Nephron (organoid): ENCODE measurements at regions not wholly inside any gene's neighbourhood (a gene's known extent, or its start where the extent isn't known, plus 50 kb on each side); places are given as distances from the start of the nearest gene placed in this dataset.
"Not testable (repeated sequence)": the region's sequence is repeated elsewhere in the genome, so short reads cannot be mapped to it uniquely, and the experiment has no call there.

Source experiments
- H3K27ac Mint-ChIP-seq, 3 experiments: 2 replicates each; pipeline ENCODE4 v1.8.0; 2020; ENCODE audit warnings: mixed read lengths in 3 of 3, mild to moderate bottlenecking in 2 of 3, moderate library complexity in 1 of 3
- H3K27me3 Mint-ChIP-seq: 2 replicates; pipeline ENCODE4 v1.8.0; 2021; ENCODE audit warnings: low read depth, mild to moderate bottlenecking, moderate library complexity, mixed read lengths
- H3K36me3 Mint-ChIP-seq: 2 replicates; pipeline ENCODE4 v1.8.0; 2020; ENCODE audit warnings: low read depth, mixed read lengths
- H3K4me1 Mint-ChIP-seq: 2 replicates; pipeline ENCODE4 v1.8.0; 2020; ENCODE audit warnings: mixed read lengths
- H3K4me3 Mint-ChIP-seq, 3 experiments: 2 replicates each; pipeline ENCODE4 v1.8.0; 2020; ENCODE audit warnings: mild to moderate bottlenecking in 3 of 3, mixed read lengths in 3 of 3, moderate library complexity in 2 of 3
- H3K9me3 Mint-ChIP-seq: 2 replicates; pipeline ENCODE4 v1.8.0; 2020; ENCODE audit warnings: mixed read lengths
- TF ChIP-seq, protein P1 (sequence below), 3 experiments: fragments of 200-600 bp; sonication (generic); IDR thresholded peaks; one replicate each; pipeline ENCODE4 v1.5.0; 2021; ENCODE audit warnings: antibody characterized with exemption in 3 of 3; ENCODE audit not compliant: unreplicated experiment in 3 of 3

DNA sequence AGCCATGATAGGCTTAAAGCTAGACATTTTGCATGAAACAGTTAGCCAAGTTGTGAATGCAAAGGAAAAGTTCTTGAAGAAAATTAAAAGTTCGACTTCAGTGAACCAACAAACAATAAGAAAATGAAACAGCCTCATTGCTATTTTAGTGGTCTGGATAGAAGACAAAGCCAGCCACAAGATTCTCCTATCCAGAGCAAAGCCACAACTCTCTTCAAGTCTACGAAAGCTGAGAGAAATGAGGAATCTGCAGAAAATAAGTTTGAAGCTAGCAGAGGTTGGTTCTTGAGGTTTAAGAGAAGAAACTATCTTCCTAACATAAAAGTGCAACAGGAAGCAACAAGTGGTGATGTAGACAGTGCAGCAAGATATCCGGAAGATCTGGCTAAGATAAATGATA, 271.4 kb upstream of the GRM3 start:
- Mint-ChIP-seq H3K36me3 (no peaks in the 10 kb centered on the region), H3K4me3 (no peak overlapping the region), H3K27me3 (no peaks in the 10 kb centered on the region), H3K4me1 (no peaks in the 10 kb centered on the region), H3K9me3 (no peaks in the 10 kb centered on the region), H3K27ac (no peak overlapping the region)
- TF ChIP-seq, protein P1, sequence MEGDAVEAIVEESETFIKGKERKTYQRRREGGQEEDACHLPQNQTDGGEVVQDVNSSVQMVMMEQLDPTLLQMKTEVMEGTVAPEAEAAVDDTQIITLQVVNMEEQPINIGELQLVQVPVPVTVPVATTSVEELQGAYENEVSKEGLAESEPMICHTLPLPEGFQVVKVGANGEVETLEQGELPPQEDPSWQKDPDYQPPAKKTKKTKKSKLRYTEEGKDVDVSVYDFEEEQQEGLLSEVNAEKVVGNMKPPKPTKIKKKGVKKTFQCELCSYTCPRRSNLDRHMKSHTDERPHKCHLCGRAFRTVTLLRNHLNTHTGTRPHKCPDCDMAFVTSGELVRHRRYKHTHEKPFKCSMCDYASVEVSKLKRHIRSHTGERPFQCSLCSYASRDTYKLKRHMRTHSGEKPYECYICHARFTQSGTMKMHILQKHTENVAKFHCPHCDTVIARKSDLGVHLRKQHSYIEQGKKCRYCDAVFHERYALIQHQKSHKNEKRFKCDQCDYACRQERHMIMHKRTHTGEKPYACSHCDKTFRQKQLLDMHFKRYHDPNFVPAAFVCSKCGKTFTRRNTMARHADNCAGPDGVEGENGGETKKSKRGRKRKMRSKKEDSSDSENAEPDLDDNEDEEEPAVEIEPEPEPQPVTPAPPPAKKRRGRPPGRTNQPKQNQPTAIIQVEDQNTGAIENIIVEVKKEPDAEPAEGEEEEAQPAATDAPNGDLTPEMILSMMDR (IDR thresholded peaks at IDR 0.05; ENCODE audit: unreplicated experiment in 3 of 3): no peak

DNA sequence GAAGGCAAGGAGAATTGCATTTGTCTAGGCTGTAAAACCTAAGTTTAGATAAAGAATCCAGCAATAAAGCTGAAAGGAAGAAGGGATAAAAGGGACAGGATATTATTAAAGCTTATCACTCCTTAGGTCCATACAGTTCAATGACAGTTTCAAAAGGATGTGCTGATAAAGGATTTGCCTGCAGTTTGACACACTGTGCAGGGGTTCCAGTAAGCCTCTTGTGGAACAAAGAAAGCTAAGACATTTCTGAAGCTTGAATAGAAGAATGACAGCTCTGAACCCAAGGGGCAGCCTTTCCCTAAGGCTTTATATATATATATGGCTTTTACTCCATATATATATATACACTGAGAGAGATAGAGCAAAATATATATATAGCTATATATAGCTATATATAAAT, 276.8 kb upstream of the GRM3 start:
- TF ChIP-seq, protein P1 (IDR thresholded peaks at IDR 0.05; ENCODE audit: unreplicated experiment in 3 of 3): no peak
- no peaks in the 10 kb centered on the region for H3K36me3 Mint-ChIP-seq
- H3K27me3 Mint-ChIP-seq: no peaks in the 10 kb centered on the region
- H3K4me1 Mint-ChIP-seq: no peaks in the 10 kb centered on the region
- H3K27ac Mint-ChIP-seq: no peak overlapping the region
- no peak overlapping the region for H3K4me3 Mint-ChIP-seq
- no peaks in the 10 kb centered on the region for H3K9me3 Mint-ChIP-seq

- H3K4me3 Mint-ChIP-seq, H3K9me3 Mint-ChIP-seq, H3K4me1 Mint-ChIP-seq, H3K27ac Mint-ChIP-seq, H3K27me3 Mint-ChIP-seq, H3K36me3 Mint-ChIP-seq: not testable (repeated sequence)
Measured at GRCh38 chr7:86340407-86340806, 303.3 kb upstream of the GRM3 start.

DNA sequence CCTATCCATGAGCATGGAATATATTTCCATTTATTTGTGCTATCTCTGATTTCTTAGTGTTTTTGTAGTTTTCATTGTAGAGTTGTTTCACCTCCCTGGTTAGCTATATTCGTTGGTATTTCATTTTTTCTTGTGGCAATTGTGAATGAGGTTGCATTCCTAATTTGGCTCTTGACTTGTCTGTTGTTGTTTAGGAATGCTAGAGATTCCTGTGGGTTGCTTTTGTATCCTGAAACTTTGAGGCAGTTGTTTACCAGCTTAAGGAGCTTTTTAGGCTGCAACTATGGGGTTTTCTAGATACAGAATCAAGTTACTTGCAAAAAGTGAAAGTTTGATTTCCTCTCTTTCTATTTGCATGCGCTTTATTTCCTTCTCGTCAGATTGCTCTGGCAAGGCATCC, 304.7 kb upstream of the GRM3 start:
- Mint-ChIP-seq H3K4me3 (no peak overlapping the region), H3K9me3 (no peaks in the 10 kb centered on the region), H3K27ac (no peak overlapping the region), H3K4me1 (no peaks in the 10 kb centered on the region), H3K36me3 (no peaks in the 10 kb centered on the region), H3K27me3 (no peaks in the 10 kb centered on the region)
- TF ChIP-seq, protein P1 (IDR thresholded peaks at IDR 0.05; ENCODE audit: unreplicated experiment in 3 of 3): no peak

GRCh38 chr7:86328801-86329433, 314.8 kb upstream of the GRM3 start:
- H3K27ac Mint-ChIP-seq: no peak overlapping the region
- H3K9me3 Mint-ChIP-seq: no peaks in the 10 kb centered on the region
- no peak overlapping the region for H3K4me3 Mint-ChIP-seq
- no peaks in the 10 kb centered on the region for H3K4me1 Mint-ChIP-seq
- no peaks in the 10 kb centered on the region for H3K36me3 Mint-ChIP-seq
- H3K27me3 Mint-ChIP-seq: no peaks in the 10 kb centered on the region
- TF ChIP-seq, protein P1 (IDR thresholded peaks at IDR 0.05; ENCODE audit: unreplicated experiment in 3 of 3): no peak

DNA sequence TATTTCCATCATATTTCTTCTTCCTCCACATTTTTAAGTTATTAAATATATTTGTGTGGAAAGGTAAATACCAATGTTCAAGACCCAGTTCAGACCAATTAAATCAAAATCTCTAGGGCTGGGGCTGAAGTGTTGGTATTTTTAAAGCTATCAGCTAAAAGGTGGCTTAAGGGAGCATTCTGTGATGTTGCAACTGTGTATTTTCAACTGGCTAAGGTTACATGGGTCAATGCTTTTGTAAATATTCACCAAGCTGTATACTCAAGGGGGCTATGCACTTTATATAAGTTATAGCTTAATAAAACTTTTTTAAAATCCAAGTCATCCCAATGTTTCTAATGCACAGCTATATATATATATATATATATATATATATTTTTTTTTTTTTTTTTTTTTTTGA, 316.9 kb upstream of the GRM3 start:
- no peaks in the 10 kb centered on the region for H3K4me1 Mint-ChIP-seq
- H3K9me3 Mint-ChIP-seq: no peaks in the 10 kb centered on the region
- H3K36me3 Mint-ChIP-seq: no peaks in the 10 kb centered on the region
- no peak overlapping the region for H3K27ac Mint-ChIP-seq
- no peaks in the 10 kb centered on the region for H3K27me3 Mint-ChIP-seq
- TF ChIP-seq, protein P1 (IDR thresholded peaks at IDR 0.05; ENCODE audit: unreplicated experiment in 3 of 3): no peak
- H3K4me3 Mint-ChIP-seq: no peak overlapping the region
